ENCODE measurements at regions not wholly inside any gene's neighbourhood (a gene's known extent, or its start where the extent isn't known, plus 50 kb on each side); places are given as distances from the start of the nearest gene placed in this dataset.

DNA sequence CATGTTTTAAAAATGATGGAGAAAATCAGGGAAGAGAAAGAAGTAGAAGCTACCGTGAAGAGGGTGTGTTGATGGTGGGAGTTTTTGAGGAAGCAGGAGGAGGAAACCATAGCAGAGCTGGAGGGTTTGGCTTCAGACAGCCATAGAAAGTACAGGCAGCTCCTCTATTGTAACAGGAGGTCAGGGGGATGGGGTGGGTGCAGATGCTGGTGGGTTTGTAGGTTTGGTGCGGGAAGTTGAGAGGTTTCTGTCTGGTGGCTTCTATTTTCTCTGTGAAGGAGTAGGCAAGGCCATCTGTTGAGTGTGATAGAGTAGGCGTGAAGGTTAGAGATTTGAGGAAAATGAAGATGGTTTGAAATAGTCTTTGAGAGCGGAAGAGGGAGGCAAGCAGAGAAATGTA is 97.7 kb upstream of the TBC1D5 start:
- Histone ChIP-seq H3K36me3 (ENCODE audit: insufficient read depth, low read length) (no peaks in the 10 kb centered on the region), H3K9me3 (ENCODE audit: insufficient read depth, low read depth, low read length) (no peaks in the 10 kb centered on the region), H3K9ac (ENCODE audit: low read length) (no peak overlapping the region), H3K27me3 (ENCODE audit: insufficient read depth, low read length) (no peaks in the 10 kb centered on the region), H3K4me3 (ENCODE audit: insufficient read depth, low read depth, low read length) (no peak overlapping the region), H2AFZ (ENCODE audit: low read depth, low read length) (no peak overlapping the region), H4K20me1 (ENCODE audit: insufficient read depth, low read length) (no peaks in the 10 kb centered on the region), H3K27ac (ENCODE audit: low read depth, low read length) (no peak overlapping the region), H3K79me2 (ENCODE audit: insufficient read depth, low read length) (no peaks in the 10 kb centered on the region), H3K4me2 (ENCODE audit: low read length) (no peak overlapping the region), H3K4me1 (ENCODE audit: insufficient read depth, low read length) (no peaks in the 10 kb centered on the region)
- DNase-seq (ENCODE audit: low read depth) (no peak), FAIRE-seq (no peak)
- no peak for TF ChIP-seq EZH2 (IDR thresholded peaks at IDR 0.05; ENCODE audit: insufficient read depth, low read length)
- no peak for TF ChIP-seq CTCF (IDR thresholded peaks at IDR 0.05; ENCODE audit: insufficient read depth, low read depth, low read length)
- Mint-ChIP-seq H3K4me3 (ENCODE audit: unreplicated experiment) (no peak overlapping the region), H3K27ac (ENCODE audit: unreplicated experiment) (no peak overlapping the region), H3K27me3 (ENCODE audit: low read depth, unreplicated experiment) (no peaks in the 10 kb centered on the region), H3K9me3 (ENCODE audit: unreplicated experiment) (no peaks in the 10 kb centered on the region), H3K36me3 (ENCODE audit: low read depth, unreplicated experiment) (no peaks in the 10 kb centered on the region), H3K4me1 (ENCODE audit: low read depth, unreplicated experiment) (no peaks in the 10 kb centered on the region)

- Histone ChIP-seq H3K27ac (ENCODE audit: low read depth, low read length) (no peak overlapping the region), H3K79me2 (ENCODE audit: insufficient read depth, low read length) (no peaks in the 10 kb centered on the region), H3K27me3 (ENCODE audit: insufficient read depth, low read length) (no peaks in the 10 kb centered on the region), H3K4me1 (ENCODE audit: insufficient read depth, low read length) (no peaks in the 10 kb centered on the region), H3K9me3 (ENCODE audit: insufficient read depth, low read depth, low read length) (no peaks in the 10 kb centered on the region), H4K20me1 (ENCODE audit: insufficient read depth, low read length) (no peaks in the 10 kb centered on the region), H3K4me2 (ENCODE audit: low read length) (no peak overlapping the region), H3K36me3 (ENCODE audit: insufficient read depth, low read length) (no peaks in the 10 kb centered on the region), H3K9ac (ENCODE audit: low read length) (no peak overlapping the region), H2AFZ (ENCODE audit: low read depth, low read length) (no peak overlapping the region), H3K4me3 (ENCODE audit: insufficient read depth, low read depth, low read length) (no peak overlapping the region)
- Mint-ChIP-seq H3K27ac (ENCODE audit: unreplicated experiment) (no peak overlapping the region), H3K27me3 (ENCODE audit: low read depth, unreplicated experiment) (no peaks in the 10 kb centered on the region), H3K4me1 (ENCODE audit: low read depth, unreplicated experiment) (peaks cover 2% of the 10 kb centered on the region), H3K36me3 (ENCODE audit: low read depth, unreplicated experiment) (no peaks in the 10 kb centered on the region), H3K9me3 (ENCODE audit: unreplicated experiment) (no peaks in the 10 kb centered on the region), H3K4me3 (ENCODE audit: unreplicated experiment) (no peak overlapping the region)
- DNase-seq (ENCODE audit: low read depth) (no peak), FAIRE-seq (no peak)
- TF ChIP-seq CTCF (IDR thresholded peaks at IDR 0.05; ENCODE audit: insufficient read depth, low read depth, low read length): no peak
- TF ChIP-seq EZH2 (IDR thresholded peaks at IDR 0.05; ENCODE audit: insufficient read depth, low read length): no peak
Measured at GRCh38 chr3:17836919-17837318, 94.5 kb upstream of the TBC1D5 start.

GRCh38 chr3:17836092-17836491 is 93.7 kb upstream of the TBC1D5 start:
- Histone ChIP-seq H3K4me3 (ENCODE audit: insufficient read depth, low read depth, low read length) (no peak overlapping the region), H3K79me2 (ENCODE audit: insufficient read depth, low read length) (no peaks in the 10 kb centered on the region), H3K4me1 (ENCODE audit: insufficient read depth, low read length) (no peaks in the 10 kb centered on the region), H3K9ac (ENCODE audit: low read length) (no peak overlapping the region), H3K27me3 (ENCODE audit: insufficient read depth, low read length) (no peaks in the 10 kb centered on the region), H2AFZ (ENCODE audit: low read depth, low read length) (no peak overlapping the region), H3K36me3 (ENCODE audit: insufficient read depth, low read length) (no peaks in the 10 kb centered on the region), H3K27ac (ENCODE audit: low read depth, low read length) (no peak overlapping the region), H3K4me2 (ENCODE audit: low read length) (no peak overlapping the region), H3K9me3 (ENCODE audit: insufficient read depth, low read depth, low read length) (no peaks in the 10 kb centered on the region), H4K20me1 (ENCODE audit: insufficient read depth, low read length) (no peaks in the 10 kb centered on the region)
- TF ChIP-seq CTCF (IDR thresholded peaks at IDR 0.05; ENCODE audit: insufficient read depth, low read depth, low read length) (no peak), EZH2 (IDR thresholded peaks at IDR 0.05; ENCODE audit: insufficient read depth, low read length) (no peak)
- Mint-ChIP-seq H3K4me3 (ENCODE audit: unreplicated experiment) (no peak overlapping the region), H3K27me3 (ENCODE audit: low read depth, unreplicated experiment) (no peaks in the 10 kb centered on the region), H3K27ac (ENCODE audit: unreplicated experiment) (no peak overlapping the region), H3K36me3 (ENCODE audit: low read depth, unreplicated experiment) (no peaks in the 10 kb centered on the region), H3K4me1 (ENCODE audit: low read depth, unreplicated experiment) (peaks cover 2% of the 10 kb centered on the region), H3K9me3 (ENCODE audit: unreplicated experiment) (no peaks in the 10 kb centered on the region)
- DNase-seq (ENCODE audit: low read depth) (no peak), FAIRE-seq (no peak)

Measured in astrocyte (in vitro differentiated cells and primary cell).